ENCODE measurements at regions not wholly inside any gene's neighbourhood (a gene's known extent, or its start where the extent isn't known, plus 50 kb on each side); places are given as distances from the start of the nearest gene placed in this dataset.
A peak's percentile ranks its signal among the peaks of the same experiment; 100 is the strongest.

DNA sequence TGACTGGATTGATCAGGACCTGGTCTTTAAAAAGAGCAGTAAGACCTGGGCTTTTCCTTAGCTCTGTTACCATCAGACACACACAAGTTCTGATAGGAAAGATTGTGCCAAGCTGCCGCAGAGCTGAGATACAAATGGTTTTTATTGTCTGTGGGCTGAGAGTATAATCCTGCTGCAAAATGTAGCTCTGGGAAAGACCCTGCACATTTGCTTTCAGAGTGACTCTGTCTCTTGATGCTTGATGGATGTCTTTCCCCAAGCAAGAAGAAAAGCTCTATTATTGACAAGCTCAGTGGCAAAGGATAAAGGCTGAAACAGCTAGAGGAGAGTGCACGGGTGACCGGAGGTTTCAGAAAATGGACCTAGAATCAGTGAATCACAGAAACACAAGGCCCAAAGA is 95.3 kb upstream of the PARD3B start:
- H3K4me3 ChIP-seq (ENCODE audit: low read depth, low read length) = no peak overlapping the region
- 73% methylated on average over 3 of the region's 3 CpGs for WGBS
- H3K27ac ChIP-seq (ENCODE audit: low read depth) = no peak overlapping the region
- peaks cover 2% of the 10 kb centered on the region for H3K4me1 ChIP-seq (ENCODE audit: insufficient read depth)
- H3K36me3 ChIP-seq (ENCODE audit: insufficient read depth) = no peaks in the 10 kb centered on the region
- no peak for DNase-seq (ENCODE audit: extremely low spot score)

GRCh38 chr2:204451766-204452165 is 93.5 kb upstream of the PARD3B start:
- H3K4me1 ChIP-seq (ENCODE audit: insufficient read depth) = peaks cover 2% of the 10 kb centered on the region

GRCh38 chr2:204452464-204453023 is 92.7 kb upstream of the PARD3B start:
- Histone ChIP-seq H3K4me1 (ENCODE audit: insufficient read depth) (peaks cover 2% of the 10 kb centered on the region), H3K36me3 (ENCODE audit: insufficient read depth) (no peaks in the 10 kb centered on the region), H3K4me3 (ENCODE audit: low read depth, low read length) (no peak overlapping the region), H3K27ac (ENCODE audit: low read depth) (no peak overlapping the region)
- DNase-seq (ENCODE audit: extremely low spot score) = peak; percentile 74
- WGBS = 13% methylated on average over 7 of the region's 7 CpGs

More at GRCh38 chr2:204451766-204452165, 93.5 kb upstream of the PARD3B start:
- WGBS = 60% methylated on average over 2 of the region's 2 CpGs
- Histone ChIP-seq H3K4me3 (ENCODE audit: low read depth, low read length) (no peak overlapping the region), H3K27ac (ENCODE audit: low read depth) (no peak overlapping the region), H3K36me3 (ENCODE audit: insufficient read depth) (no peaks in the 10 kb centered on the region)
- DNase-seq (ENCODE audit: extremely low spot score) = no peak

GRCh38 chr2:204453730-204454167 is 91.5 kb upstream of the PARD3B start:
- Histone ChIP-seq H3K36me3 (ENCODE audit: insufficient read depth) (no peaks in the 10 kb centered on the region), H3K27ac (ENCODE audit: low read depth) (no peak overlapping the region), H3K4me1 (ENCODE audit: insufficient read depth) (peaks cover 2% of the 10 kb centered on the region), H3K4me3 (ENCODE audit: low read depth, low read length) (no peak overlapping the region)
- 17% methylated on average over 7 of the region's 7 CpGs for WGBS
- DNase-seq (ENCODE audit: extremely low spot score) = no peak

DNA sequence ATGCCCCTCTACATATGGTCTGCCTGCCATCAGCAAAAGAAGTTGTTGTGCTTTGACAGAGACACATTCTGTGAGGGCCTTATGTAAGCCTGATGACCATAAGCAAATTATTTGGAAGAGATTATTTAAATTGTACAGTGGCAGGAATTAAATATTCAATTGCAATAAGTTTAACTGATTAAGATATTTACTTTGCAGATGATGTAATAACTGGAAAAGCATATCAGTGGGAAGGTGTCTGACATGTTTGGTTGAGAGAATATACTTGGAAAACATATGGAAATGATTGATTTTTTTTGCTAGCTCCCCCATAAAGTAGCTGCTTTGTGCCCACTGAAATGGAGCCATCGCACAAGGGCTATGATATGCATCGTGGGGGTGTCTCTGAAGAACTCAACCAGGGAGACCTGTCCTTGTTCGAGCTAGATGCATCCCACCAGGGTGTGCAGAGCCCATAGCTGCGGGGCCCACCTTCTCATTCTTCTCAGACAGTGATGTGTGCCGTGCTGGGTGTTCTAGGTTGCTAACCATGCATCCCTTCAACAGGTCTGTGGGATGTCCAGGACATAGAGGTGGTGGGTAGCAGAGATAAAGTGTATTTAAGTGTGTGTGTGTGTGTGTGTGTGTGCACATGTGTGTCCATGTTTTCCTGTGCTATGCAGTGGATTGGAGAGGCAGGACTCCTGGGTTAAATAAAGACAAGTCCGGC is 90.4 kb upstream of the PARD3B start:
- WGBS = 95% methylated on average over 6 of the region's 6 CpGs
- Histone ChIP-seq H3K4me1 (ENCODE audit: insufficient read depth) (peaks cover 2% of the 10 kb centered on the region), H3K27ac (ENCODE audit: low read depth) (no peak overlapping the region), H3K4me3 (ENCODE audit: low read depth, low read length) (no peak overlapping the region), H3K36me3 (ENCODE audit: insufficient read depth) (no peaks in the 10 kb centered on the region)
- DNase-seq (ENCODE audit: extremely low spot score) = no peak

DNA sequence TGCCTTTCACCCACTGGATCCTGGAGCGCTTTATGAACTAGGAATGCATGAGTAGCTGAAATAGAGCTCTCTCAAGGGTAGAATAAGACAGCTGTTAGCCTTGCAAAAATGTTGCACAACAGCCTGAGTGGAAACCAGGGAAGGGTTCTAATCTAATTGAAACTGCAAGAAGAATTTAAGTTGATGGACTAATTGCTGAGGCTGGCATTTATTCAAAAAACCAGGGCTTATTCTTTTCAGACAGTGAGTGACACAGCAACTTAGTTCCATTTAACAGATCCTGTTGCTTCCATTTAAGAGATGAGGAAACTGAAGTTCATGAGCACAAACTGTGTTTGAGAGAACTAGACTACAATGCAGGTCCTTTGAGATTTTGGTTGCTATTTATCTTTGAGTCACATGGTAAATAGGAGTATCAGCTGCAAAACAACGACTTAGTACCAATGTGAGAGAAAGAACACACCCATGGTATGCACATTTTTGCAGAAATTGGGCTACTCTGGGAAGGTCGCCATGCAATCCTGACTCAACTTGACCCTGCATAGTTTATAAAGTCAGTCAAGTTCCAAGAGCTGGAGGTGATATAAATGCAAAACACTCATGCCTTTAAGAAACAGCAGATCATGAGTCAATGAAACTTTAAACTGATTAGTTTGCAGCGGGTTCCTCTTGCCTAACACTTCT is 76.4 kb upstream of the PARD3B start:
- 76% methylated on average over 4 of the region's 4 CpGs for WGBS
- H3K4me3 ChIP-seq (ENCODE audit: low read depth, low read length) = no peak overlapping the region
- no peak for DNase-seq (ENCODE audit: extremely low spot score)
- no peaks in the 10 kb centered on the region for H3K4me1 ChIP-seq (ENCODE audit: insufficient read depth)
- H3K36me3 ChIP-seq (ENCODE audit: insufficient read depth) = no peaks in the 10 kb centered on the region
- no peak overlapping the region for H3K27ac ChIP-seq (ENCODE audit: low read depth)

- no peak overlapping the region for H3K27ac ChIP-seq (ENCODE audit: low read depth)
- H3K4me1 ChIP-seq (ENCODE audit: insufficient read depth) = no peaks in the 10 kb centered on the region
- H3K4me3 ChIP-seq (ENCODE audit: low read depth, low read length) = no peak overlapping the region
- DNase-seq (ENCODE audit: extremely low spot score) = no peak
- no peaks in the 10 kb centered on the region for H3K36me3 ChIP-seq (ENCODE audit: insufficient read depth)
- 93% methylated on average over 4 of the region's 4 CpGs for WGBS
These were observed 75.1 kb upstream of the PARD3B start for GRCh38 chr2:204470178-204470620.

GRCh38 chr2:204470621-204471196 is 74.6 kb upstream of the PARD3B start:
- Histone ChIP-seq H3K4me1 (ENCODE audit: insufficient read depth) (no peaks in the 10 kb centered on the region), H3K27ac (ENCODE audit: low read depth) (no peak overlapping the region), H3K4me3 (ENCODE audit: low read depth, low read length) (no peak overlapping the region), H3K36me3 (ENCODE audit: insufficient read depth) (no peaks in the 10 kb centered on the region)
- 93% methylated on average over 5 of the region's 5 CpGs for WGBS
- DNase-seq (ENCODE audit: extremely low spot score) = no peak

DNA sequence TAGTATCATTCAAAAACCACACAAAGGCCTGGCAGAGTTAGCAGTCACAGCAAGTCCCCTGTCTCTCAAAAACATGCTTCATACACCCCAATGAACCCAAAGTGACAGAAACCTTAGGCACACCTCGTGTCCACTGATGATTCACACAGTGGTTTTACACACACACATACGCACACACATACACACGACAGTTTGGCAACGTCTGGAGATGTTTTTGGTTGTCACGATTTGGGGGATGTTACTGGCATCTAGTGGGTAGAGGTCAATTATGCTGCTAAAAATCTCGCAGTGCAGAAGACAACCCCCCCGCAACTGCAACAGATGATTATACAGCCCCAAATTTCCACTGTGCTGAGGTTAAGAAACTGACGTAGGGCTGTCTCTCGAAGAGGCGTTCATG is 72.9 kb upstream of the PARD3B start:
- Histone ChIP-seq H3K4me1 (ENCODE audit: insufficient read depth) (no peaks in the 10 kb centered on the region), H3K36me3 (ENCODE audit: insufficient read depth) (no peaks in the 10 kb centered on the region), H3K27ac (ENCODE audit: low read depth) (no peak overlapping the region), H3K4me3 (ENCODE audit: low read depth, low read length) (no peak overlapping the region)
- WGBS = 80% methylated on average over 10 of the region's 10 CpGs
- no peak for DNase-seq (ENCODE audit: extremely low spot score)

DNA sequence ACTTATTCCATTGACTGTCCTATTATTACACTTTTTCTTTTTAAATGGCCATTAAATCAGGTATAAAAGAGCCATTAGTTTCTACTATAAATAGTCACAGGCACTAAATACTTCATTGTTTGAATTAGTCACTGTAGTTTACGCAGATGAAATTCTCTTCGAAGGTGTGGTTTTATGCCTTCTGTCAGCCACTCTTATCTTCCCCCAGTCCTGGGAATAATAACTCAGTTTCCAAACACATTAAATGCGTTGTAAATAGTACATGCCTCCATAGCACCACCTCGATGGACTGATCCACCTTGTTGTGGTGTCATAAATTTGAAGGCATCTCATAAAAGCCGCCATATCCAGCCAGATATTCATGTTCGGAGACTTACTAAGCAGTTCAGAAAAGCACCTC is 72.1 kb upstream of the PARD3B start:
- H3K36me3 ChIP-seq (ENCODE audit: insufficient read depth) = no peaks in the 10 kb centered on the region
- no peak for DNase-seq (ENCODE audit: extremely low spot score)
- 66% methylated on average over 6 of the region's 6 CpGs for WGBS
- no peak overlapping the region for H3K4me3 ChIP-seq (ENCODE audit: low read depth, low read length)
- no peak overlapping the region for H3K27ac ChIP-seq (ENCODE audit: low read depth)
- H3K4me1 ChIP-seq (ENCODE audit: insufficient read depth) = no peaks in the 10 kb centered on the region

DNA sequence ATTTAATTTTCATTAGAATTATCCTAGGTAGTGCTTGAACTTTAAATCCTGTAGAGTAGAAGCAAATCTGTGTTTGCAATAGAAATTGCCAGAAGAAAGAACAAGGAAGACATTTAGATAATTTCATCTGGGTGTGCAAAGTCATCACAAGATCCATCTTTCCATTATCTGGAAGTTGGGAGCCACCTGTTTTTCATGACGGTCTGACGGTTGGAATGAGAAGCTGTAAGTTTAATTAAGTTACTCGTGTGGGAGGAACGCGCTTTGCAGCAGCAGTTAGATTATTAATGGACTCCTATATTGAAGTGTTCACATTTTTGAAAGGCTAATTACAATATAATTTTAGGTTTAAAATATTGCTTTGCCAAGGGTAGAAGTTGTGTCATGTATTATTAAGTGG is 69.9 kb upstream of the PARD3B start:
- no peak for DNase-seq (ENCODE audit: extremely low spot score)
- Histone ChIP-seq H3K4me1 (ENCODE audit: insufficient read depth) (no peaks in the 10 kb centered on the region), H3K27ac (ENCODE audit: low read depth) (no peak overlapping the region), H3K36me3 (ENCODE audit: insufficient read depth) (no peaks in the 10 kb centered on the region), H3K4me3 (ENCODE audit: low read depth, low read length) (no peak overlapping the region)
- WGBS = 90% methylated on average over 5 of the region's 5 CpGs

DNA sequence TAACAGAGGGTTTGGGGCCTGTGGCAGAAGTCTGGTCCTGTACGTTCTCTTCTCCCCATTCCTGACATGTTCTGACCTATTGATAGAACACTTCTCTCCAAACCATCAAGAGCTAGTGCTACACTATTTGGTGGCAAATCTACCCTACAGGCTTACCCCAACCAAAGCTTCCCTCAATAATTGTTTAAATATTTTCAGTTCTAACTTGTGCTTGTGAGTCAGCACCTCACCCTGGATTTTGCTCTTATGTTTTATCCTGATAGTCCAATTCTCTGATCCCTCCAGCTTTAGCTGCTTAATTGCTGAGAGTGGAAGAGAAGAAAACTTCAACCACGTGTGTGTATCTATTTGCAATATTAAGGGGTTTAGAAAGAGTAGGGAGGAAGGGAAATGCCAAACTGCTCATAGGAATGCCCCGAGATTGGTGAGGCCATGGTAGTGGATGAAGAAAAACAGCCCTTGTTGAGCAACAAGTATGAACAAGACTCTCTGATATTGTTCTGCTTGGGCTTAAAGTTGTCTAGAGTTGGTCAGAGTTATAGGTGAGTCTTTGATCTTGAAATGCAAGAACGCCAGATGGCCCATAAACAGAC is 67.8 kb upstream of the PARD3B start:
- DNase-seq (ENCODE audit: extremely low spot score) = no peak
- WGBS = 91% methylated on average over 4 of the region's 4 CpGs
- Histone ChIP-seq H3K36me3 (ENCODE audit: insufficient read depth) (no peaks in the 10 kb centered on the region), H3K27ac (ENCODE audit: low read depth) (no peak overlapping the region), H3K4me3 (ENCODE audit: low read depth, low read length) (no peak overlapping the region), H3K4me1 (ENCODE audit: insufficient read depth) (no peaks in the 10 kb centered on the region)

DNA sequence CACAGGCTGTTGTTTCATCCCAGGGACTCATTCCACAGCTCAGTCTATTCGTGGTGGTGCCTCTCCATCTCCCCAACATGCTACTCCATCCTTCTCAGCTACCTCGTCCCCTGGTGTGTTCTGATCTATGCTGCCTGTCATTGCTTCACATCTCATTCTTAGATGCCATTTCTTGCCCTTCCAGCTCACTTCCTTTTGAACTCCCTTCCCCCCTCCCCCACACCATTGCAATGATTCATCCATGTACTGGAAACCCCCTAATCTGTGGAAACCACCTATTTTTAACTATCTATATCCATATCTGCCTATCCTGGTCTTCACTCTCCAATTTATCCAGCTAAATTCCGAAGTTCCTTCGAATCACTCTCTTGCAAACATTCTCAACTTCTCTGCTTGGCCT is 65.7 kb upstream of the PARD3B start:
- no peak for DNase-seq (ENCODE audit: extremely low spot score)
- H3K4me3 ChIP-seq (ENCODE audit: low read depth, low read length) = no peak overlapping the region
- no peaks in the 10 kb centered on the region for H3K4me1 ChIP-seq (ENCODE audit: insufficient read depth)
- 86% methylated on average over 4 of the region's 4 CpGs for WGBS
- no peaks in the 10 kb centered on the region for H3K36me3 ChIP-seq (ENCODE audit: insufficient read depth)
- no peak overlapping the region for H3K27ac ChIP-seq (ENCODE audit: low read depth)
